Mesothelial cell of epicardium (in vitro differentiated cells): ENCODE measurements at regions not wholly inside any gene's neighbourhood (a gene's known extent, or its start where the extent isn't known, plus 50 kb on each side); places are given as distances from the start of the nearest gene placed in this dataset.
"Not testable (repeated sequence)": the region's sequence is repeated elsewhere in the genome, so short reads cannot be mapped to it uniquely, and the experiment has no call there.

Source experiments
- DNase-seq, 2 experiments: peaks; one replicate each; pipeline ENCODE4 v3.0.0; 2021; ENCODE audit warnings: low spot score in 2 of 2; ENCODE audit not compliant: unreplicated experiment in 2 of 2
- H3K27ac Mint-ChIP-seq: 2 replicates; pipeline ENCODE4 v1.8.0; 2021; ENCODE audit warnings: mixed read lengths
- H3K27me3 Mint-ChIP-seq: 2 replicates; pipeline ENCODE4 v1.8.0; 2021; ENCODE audit warnings: low read depth, mixed read lengths
- H3K36me3 Mint-ChIP-seq: 2 replicates; pipeline ENCODE4 v1.8.0; 2021; ENCODE audit warnings: mixed read lengths
- H3K4me1 Mint-ChIP-seq: 2 replicates; pipeline ENCODE4 v1.8.0; 2021; ENCODE audit warnings: mixed read lengths
- H3K4me3 Mint-ChIP-seq: 2 replicates; pipeline ENCODE4 v1.8.0; 2021; ENCODE audit warnings: mild to moderate bottlenecking, moderate library complexity, mixed read lengths
- H3K9me3 Mint-ChIP-seq: 2 replicates; pipeline ENCODE4 v1.8.0; 2021; ENCODE audit warnings: mixed read lengths
- TF ChIP-seq, protein P1 (sequence below): fragments of 200-600 bp; sonication (generic); IDR thresholded peaks from one replicate; pipeline ENCODE4 v1.5.0; 2021; ENCODE audit warnings: antibody characterized with exemption; ENCODE audit not compliant: unreplicated experiment

DNA sequence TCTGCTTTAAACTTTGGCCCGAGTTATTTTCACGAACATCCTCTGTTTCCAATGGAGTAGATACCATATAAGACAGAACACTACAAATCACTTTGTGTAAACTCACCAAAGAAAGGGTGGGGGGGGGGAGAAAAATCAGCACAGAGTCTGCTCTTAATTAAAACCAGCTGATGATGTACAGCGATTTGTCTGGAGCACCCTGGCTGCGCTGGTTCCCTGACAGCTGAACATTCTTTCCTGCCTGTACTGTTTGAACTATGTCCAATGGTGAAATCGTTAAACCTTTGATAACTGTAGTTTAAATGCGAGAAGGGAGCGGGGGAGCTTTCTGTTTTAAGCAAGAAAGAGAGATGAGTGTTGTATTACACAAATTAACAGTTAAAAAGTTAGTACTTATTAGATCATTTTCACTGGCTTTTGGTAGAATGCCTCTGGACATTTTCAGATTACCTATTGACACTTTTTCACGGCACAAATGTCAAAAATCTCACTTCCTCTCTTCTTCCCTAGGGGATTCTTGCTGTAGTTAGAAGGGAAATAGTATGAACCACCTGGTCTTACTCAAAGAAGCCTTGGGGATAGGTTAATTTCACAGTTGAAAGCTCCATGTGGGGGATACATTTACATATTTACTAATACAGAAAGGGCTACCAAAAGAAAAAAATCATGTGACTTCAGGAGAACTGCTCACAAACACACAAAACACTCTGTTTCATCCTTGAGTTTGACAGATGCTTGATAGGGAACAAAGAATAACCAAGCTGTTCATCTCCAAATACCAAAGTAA lies 140.2 kb upstream of the RUNX1 start:
- Mint-ChIP-seq H3K4me1 (peaks cover 27% of the 10 kb centered on the region), H3K27me3 (no peaks in the 10 kb centered on the region), H3K36me3 (no peaks in the 10 kb centered on the region), H3K27ac (peak overlapping the region; percentile 57), H3K9me3 (peaks cover 4% of the 10 kb centered on the region), H3K4me3 (no peak overlapping the region)
- DNase-seq: peak in 1 of 2 experiments; percentile 34
- TF ChIP-seq, protein P1, sequence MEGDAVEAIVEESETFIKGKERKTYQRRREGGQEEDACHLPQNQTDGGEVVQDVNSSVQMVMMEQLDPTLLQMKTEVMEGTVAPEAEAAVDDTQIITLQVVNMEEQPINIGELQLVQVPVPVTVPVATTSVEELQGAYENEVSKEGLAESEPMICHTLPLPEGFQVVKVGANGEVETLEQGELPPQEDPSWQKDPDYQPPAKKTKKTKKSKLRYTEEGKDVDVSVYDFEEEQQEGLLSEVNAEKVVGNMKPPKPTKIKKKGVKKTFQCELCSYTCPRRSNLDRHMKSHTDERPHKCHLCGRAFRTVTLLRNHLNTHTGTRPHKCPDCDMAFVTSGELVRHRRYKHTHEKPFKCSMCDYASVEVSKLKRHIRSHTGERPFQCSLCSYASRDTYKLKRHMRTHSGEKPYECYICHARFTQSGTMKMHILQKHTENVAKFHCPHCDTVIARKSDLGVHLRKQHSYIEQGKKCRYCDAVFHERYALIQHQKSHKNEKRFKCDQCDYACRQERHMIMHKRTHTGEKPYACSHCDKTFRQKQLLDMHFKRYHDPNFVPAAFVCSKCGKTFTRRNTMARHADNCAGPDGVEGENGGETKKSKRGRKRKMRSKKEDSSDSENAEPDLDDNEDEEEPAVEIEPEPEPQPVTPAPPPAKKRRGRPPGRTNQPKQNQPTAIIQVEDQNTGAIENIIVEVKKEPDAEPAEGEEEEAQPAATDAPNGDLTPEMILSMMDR: no peak

DNA sequence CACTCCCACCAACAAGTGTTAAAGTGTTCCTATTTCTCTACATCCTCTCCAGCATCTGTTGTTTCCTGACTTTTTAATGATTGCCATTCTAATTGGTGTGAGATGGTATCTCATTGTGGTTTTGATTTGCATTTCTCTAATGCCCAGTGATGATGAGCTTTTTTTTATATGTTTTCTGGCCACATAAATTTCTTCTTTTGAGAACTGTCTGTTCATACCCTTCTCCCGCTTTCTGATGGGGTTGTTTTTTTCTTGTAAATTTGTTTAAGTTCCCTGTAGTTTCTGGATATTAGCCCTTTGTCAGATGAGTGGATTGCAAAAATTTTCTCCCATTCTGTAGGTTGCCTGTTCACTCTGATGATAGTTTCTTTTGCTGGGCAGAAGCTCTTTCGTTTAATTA lies 134.3 kb upstream of the RUNX1 start:
- H3K36me3 Mint-ChIP-seq, H3K27me3 Mint-ChIP-seq, H3K4me1 Mint-ChIP-seq, H3K27ac Mint-ChIP-seq, H3K4me3 Mint-ChIP-seq, DNase-seq: not testable (repeated sequence)
- H3K9me3 Mint-ChIP-seq: peaks cover 15% of the 10 kb centered on the region

DNA sequence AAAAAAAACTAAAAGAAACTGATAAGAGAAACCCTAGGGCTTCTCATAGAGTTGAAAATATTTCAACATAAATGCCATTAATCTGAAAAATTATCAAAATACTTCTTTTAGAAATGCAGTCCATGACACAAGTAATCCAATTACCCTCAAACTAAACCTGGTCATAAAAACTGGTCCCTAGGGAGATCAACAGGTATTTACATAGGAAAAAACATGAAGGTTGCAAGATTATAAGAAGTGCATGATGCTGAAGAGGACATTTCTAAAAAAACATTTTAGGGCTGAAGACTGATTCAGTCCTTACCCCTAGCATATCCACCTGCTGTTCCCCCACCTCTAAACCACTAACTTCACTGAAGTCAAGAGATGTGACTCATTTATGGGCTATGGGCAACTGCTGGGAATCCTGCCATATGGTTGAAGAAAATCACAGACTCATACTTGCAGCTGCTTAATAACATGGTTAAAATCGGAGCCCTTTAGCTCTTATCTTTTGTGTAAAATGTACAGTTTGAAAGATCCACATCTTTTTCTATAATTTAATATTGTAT lies 131.0 kb upstream of the RUNX1 start:
- H3K27me3 Mint-ChIP-seq: no peaks in the 10 kb centered on the region
- H3K9me3 Mint-ChIP-seq: peaks cover 21% of the 10 kb centered on the region
- no peak overlapping the region for H3K4me3 Mint-ChIP-seq
- H3K4me1 Mint-ChIP-seq: no peaks in the 10 kb centered on the region
- H3K36me3 Mint-ChIP-seq: no peaks in the 10 kb centered on the region
- TF ChIP-seq, protein P1: no peak
- no peak for DNase-seq
- no peak overlapping the region for H3K27ac Mint-ChIP-seq

DNA sequence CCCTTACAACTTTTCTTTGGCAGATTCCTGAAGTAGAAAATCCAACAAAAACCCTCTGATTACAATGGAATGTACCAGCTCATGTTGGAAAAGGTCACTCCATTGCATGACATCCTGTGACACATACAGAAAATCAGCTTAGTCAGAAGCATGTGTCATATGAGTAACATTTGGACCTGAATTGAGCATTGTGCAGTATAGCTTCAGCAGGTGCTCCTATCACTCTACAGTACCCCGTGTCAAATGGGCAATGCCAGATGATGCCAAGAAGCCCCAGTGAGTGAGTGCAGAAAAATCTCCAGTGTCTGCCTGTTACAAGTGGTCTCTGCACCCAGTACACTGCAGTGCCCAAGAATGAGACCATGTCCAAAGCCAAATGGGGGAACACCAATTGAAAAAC lies 129.7 kb upstream of the RUNX1 start:
- Mint-ChIP-seq H3K4me1 (no peaks in the 10 kb centered on the region), H3K9me3 (peaks cover 15% of the 10 kb centered on the region)
- no peak for DNase-seq

DNA sequence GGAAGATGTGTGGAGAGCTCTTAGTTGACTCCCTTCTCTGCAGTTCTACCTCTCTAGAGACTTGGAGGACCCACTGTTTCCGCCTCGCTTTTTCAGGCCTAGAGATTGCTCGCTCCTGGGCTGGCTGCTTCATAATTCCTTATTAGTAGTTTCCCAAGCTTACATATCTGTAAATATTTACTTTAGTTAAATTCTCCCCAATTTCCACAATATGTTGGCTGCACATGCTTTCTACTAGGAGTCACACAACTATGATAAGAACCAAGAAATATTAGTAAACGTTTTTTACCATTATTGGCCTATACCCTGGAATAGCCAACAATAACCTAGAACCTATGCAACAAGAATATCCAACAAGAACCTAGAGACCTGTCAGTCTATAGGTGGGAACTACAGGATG lies 129.0 kb upstream of the RUNX1 start:
- DNase-seq: no peak
- Mint-ChIP-seq H3K27me3 (no peaks in the 10 kb centered on the region), H3K27ac (no peak overlapping the region), H3K9me3 (peaks cover 8% of the 10 kb centered on the region), H3K36me3 (no peaks in the 10 kb centered on the region), H3K4me1 (no peaks in the 10 kb centered on the region), H3K4me3 (no peak overlapping the region)
- TF ChIP-seq, protein P1: no peak

More for the DNA sequence above, 129.7 kb upstream of the RUNX1 start:
- H3K27ac Mint-ChIP-seq: no peak overlapping the region
- TF ChIP-seq, protein P1: no peak
- H3K27me3 Mint-ChIP-seq: no peaks in the 10 kb centered on the region
- H3K36me3 Mint-ChIP-seq: no peaks in the 10 kb centered on the region
- no peak overlapping the region for H3K4me3 Mint-ChIP-seq

DNA sequence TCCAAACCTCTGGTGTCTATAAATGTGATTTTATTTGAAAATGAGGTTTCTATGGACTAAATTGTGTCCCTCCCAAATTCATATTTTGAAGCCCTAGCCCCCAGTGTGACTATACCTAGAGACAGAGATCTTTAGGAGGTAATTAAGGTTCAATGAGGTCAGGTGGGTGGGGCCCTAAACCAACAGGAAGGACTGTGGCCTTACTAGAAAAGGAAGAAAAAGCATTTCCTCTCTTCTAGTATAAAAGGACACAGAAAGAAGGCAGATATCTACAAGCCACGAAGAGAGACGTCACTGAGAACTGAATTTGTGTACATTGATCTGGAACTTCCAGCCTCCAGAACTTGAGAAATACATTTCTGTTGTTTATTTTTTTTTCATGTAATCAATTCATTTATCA lies 123.1 kb upstream of the RUNX1 start:
- DNase-seq: no peak
- no peaks in the 10 kb centered on the region for H3K4me1 Mint-ChIP-seq
- H3K4me3 Mint-ChIP-seq: no peak overlapping the region
- no peaks in the 10 kb centered on the region for H3K27me3 Mint-ChIP-seq
- H3K36me3 Mint-ChIP-seq: no peaks in the 10 kb centered on the region
- TF ChIP-seq, protein P1: no peak
- no peak overlapping the region for H3K27ac Mint-ChIP-seq
- peaks cover 8% of the 10 kb centered on the region for H3K9me3 Mint-ChIP-seq
